ENCODE measurements at regions not wholly inside any gene's neighbourhood (a gene's known extent, or its start where the extent isn't known, plus 50 kb on each side); places are given as distances from the start of the nearest gene placed in this dataset.

GRCh38 chr7:41889472-41889871 lies 186.6 kb upstream of the INHBA start:
- no peak overlapping the region for H3K27ac ChIP-seq (ENCODE audit: low read depth in 1 of 2, low read length in 2 of 2)
- intact Hi-C loops (cut with micrococcal nuclease) = loop anchor here (5.0 to 10.0 kb wide), 5 partner anchors 55 to 1625 kb away; partner anchors contain the start of gene INHBA (in 1 of the 2)
- no peaks in the 10 kb centered on the region for H3K79me2 ChIP-seq (ENCODE audit: insufficient read depth, low read length)
- 100% methylated on average over 2 of the region's 4 CpGs for whole genome bisulfite sequencing (ENCODE audit: insufficient coverage)
- no peak for TF ChIP-seq CTCF (IDR thresholded peaks at IDR 0.05)
- no peak overlapping the region for H3K27ac Mint-ChIP-seq
- no peak for DNase-seq
- H3K9ac ChIP-seq (ENCODE audit: insufficient read depth, low read length, poor library complexity, severe bottlenecking) = no peak overlapping the region
- peaks cover 0 to 2% (median 0%) of the 10 kb centered on the region in 7 donors for H3K9me3 Mint-ChIP-seq
- H3K4me2 ChIP-seq (replicated peaks; ENCODE audit: extremely low read depth, low read length, poor library complexity, severe bottlenecking) = no peak overlapping the region
- H2AFZ ChIP-seq (ENCODE audit: insufficient read depth, low read depth, low read length, poor library complexity, severe bottlenecking) = no peak overlapping the region
- H3K4me1 Mint-ChIP-seq = peaks cover 56% of the 10 kb centered on the region
- no peaks in the 10 kb centered on the region for H3K9me3 ChIP-seq (replicated peaks in 1 of 2; ENCODE audit: control insufficient read depth in 1 of 2, insufficient read depth in 1 of 2, low read length in 2 of 2)
- H3K4me3 Mint-ChIP-seq = peak overlapping the region in 1 of 2 donors; percentile 20
- H3K27me3 Mint-ChIP-seq (ENCODE audit: low read depth in 3 of 3) = peaks cover 0 to 8% (median 0%) of the 10 kb centered on the region in 3 donors
- peaks cover 0 to 3% of the 10 kb centered on the region in 2 donors for H3K36me3 Mint-ChIP-seq
- no peaks in the 10 kb centered on the region for H3K36me3 ChIP-seq (replicated peaks in 1 of 2; ENCODE audit: control insufficient read depth in 1 of 2, insufficient read depth in 2 of 2, low read length in 2 of 2)
- H4K20me1 ChIP-seq (ENCODE audit: insufficient read depth, low read length) = no peaks in the 10 kb centered on the region
- H3K4me3 ChIP-seq (replicated peaks in 1 of 3; ENCODE audit: low read depth in 2 of 3, low read length in 3 of 3) = no peak overlapping the region
- H3K4me1 ChIP-seq (ENCODE audit: control insufficient read depth in 1 of 2, insufficient read depth in 2 of 2, low read length in 2 of 2) = peaks cover 42 to 49% of the 10 kb centered on the region in 2 donors
- no peaks in the 10 kb centered on the region for H3K27me3 ChIP-seq (ENCODE audit: control insufficient read depth in 2 of 2, insufficient read depth in 2 of 2, low read length in 2 of 2)

GRCh38 chr7:41889040-41889439 lies 186.2 kb upstream of the INHBA start:
- 39% methylated on average over 3 of the region's 5 CpGs for WGBS (ENCODE audit: insufficient coverage)
- H3K9me3 ChIP-seq (replicated peaks in 1 of 2; ENCODE audit: control insufficient read depth in 1 of 2, insufficient read depth in 1 of 2, low read length in 2 of 2) = no peaks in the 10 kb centered on the region
- no peak overlapping the region for H3K4me3 ChIP-seq (replicated peaks in 1 of 3; ENCODE audit: low read depth in 2 of 3, low read length in 3 of 3)
- no peak for DNase-seq
- no peak overlapping the region for H2AFZ ChIP-seq (ENCODE audit: insufficient read depth, low read depth, low read length, poor library complexity, severe bottlenecking)
- H3K4me3 Mint-ChIP-seq = no peak overlapping the region
- intact Hi-C loops (cut with micrococcal nuclease) = loop anchor here (5.0 to 10.0 kb wide), 5 partner anchors 54 to 1624 kb away; partner anchors contain the start of gene INHBA (in 1 of the 2)
- no peaks in the 10 kb centered on the region for H4K20me1 ChIP-seq (ENCODE audit: insufficient read depth, low read length)
- no peak overlapping the region for H3K27ac ChIP-seq (ENCODE audit: low read depth in 1 of 2, low read length in 2 of 2)
- no peak overlapping the region for H3K4me2 ChIP-seq (replicated peaks; ENCODE audit: extremely low read depth, low read length, poor library complexity, severe bottlenecking)
- TF ChIP-seq CTCF (IDR thresholded peaks at IDR 0.05) = no peak
- no peak overlapping the region for H3K9ac ChIP-seq (ENCODE audit: insufficient read depth, low read length, poor library complexity, severe bottlenecking)
- no peaks in the 10 kb centered on the region for H3K27me3 ChIP-seq (ENCODE audit: control insufficient read depth in 2 of 2, insufficient read depth in 2 of 2, low read length in 2 of 2)
- H3K27me3 Mint-ChIP-seq (ENCODE audit: low read depth in 3 of 3) = peaks cover 0 to 8% (median 0%) of the 10 kb centered on the region in 3 donors
- H3K9me3 Mint-ChIP-seq = peaks cover 0 to 2% (median 0%) of the 10 kb centered on the region in 7 donors
- peaks cover 42 to 49% of the 10 kb centered on the region in 2 donors for H3K4me1 ChIP-seq (ENCODE audit: control insufficient read depth in 1 of 2, insufficient read depth in 2 of 2, low read length in 2 of 2)
- H3K4me1 Mint-ChIP-seq = peaks cover 56% of the 10 kb centered on the region
- H3K36me3 ChIP-seq (replicated peaks in 1 of 2; ENCODE audit: control insufficient read depth in 1 of 2, insufficient read depth in 2 of 2, low read length in 2 of 2) = no peaks in the 10 kb centered on the region
- no peaks in the 10 kb centered on the region for H3K79me2 ChIP-seq (ENCODE audit: insufficient read depth, low read length)
- H3K27ac Mint-ChIP-seq = peak overlapping the region in 2 of 7 donors; percentile 23 to 37
- H3K36me3 Mint-ChIP-seq = peaks cover 0 to 3% of the 10 kb centered on the region in 2 donors

All from CD14-positive monocyte (primary cell).